ENCODE measurements at regions not wholly inside any gene's neighbourhood (a gene's known extent, or its start where the extent isn't known, plus 50 kb on each side); places are given as distances from the start of the nearest gene placed in this dataset.

GRCh38 chr6:4470698-4471210 is 305.4 kb upstream of the CDYL start:
- no peak overlapping the region for H3K4me3 ChIP-seq (ENCODE audit: low read length)
- no peaks in the 10 kb centered on the region for H3K9me2 ChIP-seq (replicated peaks; ENCODE audit: low read length)
- H2AFZ ChIP-seq (ENCODE audit: low read length), result no peak overlapping the region
- no TSS peak for BruUV-seq (replicated peaks)
- H4K20me1 ChIP-seq (ENCODE audit: low read length), result no peaks in the 10 kb centered on the region
- H3K36me3 ChIP-seq (ENCODE audit: low read depth, low read length), result no peaks in the 10 kb centered on the region
- ChIA-PET CTCF (no interaction called here), POLR2A (ENCODE audit: unreplicated experiment) (no interaction called here)
- no peak for ATAC-seq
- peaks cover 7% of the 10 kb centered on the region; the same call in 1 of the 2 replicates for H3K9me3 ChIP-seq (ENCODE audit: low read length)
- no peak overlapping the region for H3K4me2 ChIP-seq (ENCODE audit: low read length)
- no peak overlapping the region for H3K9ac ChIP-seq (ENCODE audit: low read length)
- DNase-seq, result no peak
- no peak for TF ChIP-seq EZH2phosphoT487 (IDR thresholded peaks at IDR 0.05; ENCODE audit: borderline replicate concordance, low read length)
- no peak for TF ChIP-seq CTCF (conservative IDR thresholded peaks at IDR 0.05; ENCODE audit: low read depth, low read length)
- TF ChIP-seq EZH2 (IDR thresholded peaks at IDR 0.05; ENCODE audit: low read length, unreplicated experiment), result no peak
- no peak overlapping the region for H3K27ac ChIP-seq (ENCODE audit: low read length)
- intact Hi-C loops (cut with micrococcal nuclease), result no loop called here
- H3K4me1 ChIP-seq (ENCODE audit: insufficient read depth, low read length), result peaks cover 19% of the 10 kb centered on the region
- no peaks in the 10 kb centered on the region for H3F3A ChIP-seq (ENCODE audit: low read length, unreplicated experiment)
- H3K79me2 ChIP-seq (ENCODE audit: low read length), result no peaks in the 10 kb centered on the region
- no peaks in the 10 kb centered on the region for H3K27me3 ChIP-seq (ENCODE audit: low read length)

GRCh38 chr6:4466769-4467480 is 309.3 kb upstream of the CDYL start:
- TF ChIP-seq EZH2 (IDR thresholded peaks at IDR 0.05; ENCODE audit: low read length, unreplicated experiment) (no peak), CTCF (conservative IDR thresholded peaks at IDR 0.05; ENCODE audit: low read depth, low read length) (peak; percentile 44)
- BruUV-seq (replicated peaks), result no TSS peak
- Histone ChIP-seq H3K27me3 (ENCODE audit: low read length) (no peaks in the 10 kb centered on the region), H3K4me3 (ENCODE audit: low read length) (peak overlapping the region; percentile 11; the same call in 1 of the 2 replicates), H4K20me1 (ENCODE audit: low read length) (no peaks in the 10 kb centered on the region), H3K9ac (ENCODE audit: low read length) (peak overlapping the region; percentile 19; the same call in 1 of the 2 replicates), H3K36me3 (ENCODE audit: low read depth, low read length) (no peaks in the 10 kb centered on the region), H2AFZ (ENCODE audit: low read length) (peak overlapping the region; percentile 57; the same call in 1 of the 2 replicates), H3K9me3 (ENCODE audit: low read length) (peaks cover 4% of the 10 kb centered on the region; the same call in 1 of the 2 replicates), H3F3A (ENCODE audit: low read length, unreplicated experiment) (no peaks in the 10 kb centered on the region), H3K27ac (ENCODE audit: low read length) (peak overlapping the region; percentile 59), H3K9me2 (replicated peaks; ENCODE audit: low read length) (no peaks in the 10 kb centered on the region), H3K4me1 (ENCODE audit: insufficient read depth, low read length) (peaks cover 23% of the 10 kb centered on the region), H3K4me2 (ENCODE audit: low read length) (peak overlapping the region; percentile 60), H3K79me2 (ENCODE audit: low read length) (no peaks in the 10 kb centered on the region)
- POLR2A ChIA-PET (ENCODE audit: unreplicated experiment), result no interaction called here
- CTCF ChIA-PET, result interaction anchor here (0.6 kb wide), 2 partner anchors 81 to 293 kb away, joined by 3 read pairs; no protein-coding TSS in a partner anchor
- intact Hi-C loops (cut with micrococcal nuclease), result loop anchor here (2.0 to 10.0 kb wide), 2 partner anchors 112 to 146 kb away; no protein-coding TSS in a partner anchor
- peak; percentile 77 for DNase-seq
- ATAC-seq, result peak; percentile 73

- ATAC-seq, result peak; percentile 93
- H3K4me2 ChIP-seq (ENCODE audit: low read length), result peak overlapping the region; percentile 60
- no peaks in the 10 kb centered on the region for H3F3A ChIP-seq (ENCODE audit: low read length, unreplicated experiment)
- peaks cover 23% of the 10 kb centered on the region for H3K4me1 ChIP-seq (ENCODE audit: insufficient read depth, low read length)
- POLR2A ChIA-PET (ENCODE audit: unreplicated experiment), result no interaction called here
- intact Hi-C loops (cut with micrococcal nuclease), result loop anchor here (2.0 to 10.0 kb wide), 2 partner anchors 111 to 145 kb away; no protein-coding TSS in a partner anchor
- CTCF ChIA-PET, result interaction anchor here (0.6 kb wide), 2 partner anchors 81 to 469 kb away, joined by 3 to 4 read pairs; no protein-coding TSS in a partner anchor
- BruUV-seq (replicated peaks), result no TSS peak
- peak; percentile 82 for DNase-seq
- no peaks in the 10 kb centered on the region for H3K9me3 ChIP-seq (ENCODE audit: low read length)
- H3K79me2 ChIP-seq (ENCODE audit: low read length), result no peaks in the 10 kb centered on the region
- H3K9me2 ChIP-seq (replicated peaks; ENCODE audit: low read length), result no peaks in the 10 kb centered on the region
- H3K4me3 ChIP-seq (ENCODE audit: low read length), result peak overlapping the region; percentile 11; the same call in 1 of the 2 replicates
- peak overlapping the region; percentile 59 for H3K27ac ChIP-seq (ENCODE audit: low read length)
- TF ChIP-seq EZH2 (IDR thresholded peaks at IDR 0.05; ENCODE audit: low read length, unreplicated experiment), result no peak
- no peak for TF ChIP-seq EZH2phosphoT487 (IDR thresholded peaks at IDR 0.05; ENCODE audit: borderline replicate concordance, low read length)
- no peak for TF ChIP-seq CTCF (conservative IDR thresholded peaks at IDR 0.05; ENCODE audit: low read depth, low read length)
- no peaks in the 10 kb centered on the region for H3K27me3 ChIP-seq (ENCODE audit: low read length)
- H2AFZ ChIP-seq (ENCODE audit: low read length), result peak overlapping the region; percentile 57; the same call in 1 of the 2 replicates
- no peaks in the 10 kb centered on the region for H4K20me1 ChIP-seq (ENCODE audit: low read length)
- H3K36me3 ChIP-seq (ENCODE audit: low read depth, low read length), result no peaks in the 10 kb centered on the region
- H3K9ac ChIP-seq (ENCODE audit: low read length), result peak overlapping the region; percentile 19; the same call in 1 of the 2 replicates
Observed at GRCh38 chr6:4466261-4466660, 309.9 kb upstream of the CDYL start.
